OCI-LY1 (cell line): ENCODE measurements at regions not wholly inside any gene's neighbourhood (a gene's known extent, or its start where the extent isn't known, plus 50 kb on each side); places are given as distances from the start of the nearest gene placed in this dataset.

Experiments
- EZH2 ChIP-seq: fragments of 200-600 bp; sonication (generic), shearing (Covaris generic); IDR thresholded peaks from 2 replicates; pipeline ENCODE4 v1.8.0; 2017; ENCODE audit warnings: borderline replicate concordance, mixed run types, mild to moderate bottlenecking, antibody characterized with exemption, low read length, moderate library complexity, mixed read lengths
- TF ChIP-seq, protein P1 (sequence below): fragments of 200-600 bp; sonication (generic), shearing (Covaris generic); IDR thresholded peaks from 2 replicates; pipeline ENCODE4 v1.5.1; 2017; ENCODE audit warnings: mild to moderate bottlenecking, antibody characterized with exemption, low read length, moderate library complexity, mixed read lengths

DNA sequence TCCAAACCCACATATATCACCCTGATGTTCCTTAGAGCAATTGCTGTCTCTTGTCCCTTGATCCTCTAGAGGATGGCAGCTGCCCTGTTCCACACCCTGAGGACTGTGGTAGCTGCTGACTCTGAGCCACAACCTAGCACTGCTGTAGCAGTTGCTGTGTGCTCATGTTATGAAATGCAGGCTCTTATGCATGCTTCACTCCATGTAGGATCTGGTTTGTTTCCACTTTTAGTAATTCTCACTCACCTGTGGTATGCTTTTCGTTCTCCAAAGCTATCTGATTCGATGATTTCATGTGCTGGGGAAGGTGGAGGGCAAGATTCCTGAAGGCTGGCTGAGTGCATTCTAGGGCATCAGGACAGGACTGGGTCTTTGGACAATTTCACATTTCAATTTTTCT, 649.0 kb upstream of the RAB6C start:
- TF ChIP-seq, protein P1, sequence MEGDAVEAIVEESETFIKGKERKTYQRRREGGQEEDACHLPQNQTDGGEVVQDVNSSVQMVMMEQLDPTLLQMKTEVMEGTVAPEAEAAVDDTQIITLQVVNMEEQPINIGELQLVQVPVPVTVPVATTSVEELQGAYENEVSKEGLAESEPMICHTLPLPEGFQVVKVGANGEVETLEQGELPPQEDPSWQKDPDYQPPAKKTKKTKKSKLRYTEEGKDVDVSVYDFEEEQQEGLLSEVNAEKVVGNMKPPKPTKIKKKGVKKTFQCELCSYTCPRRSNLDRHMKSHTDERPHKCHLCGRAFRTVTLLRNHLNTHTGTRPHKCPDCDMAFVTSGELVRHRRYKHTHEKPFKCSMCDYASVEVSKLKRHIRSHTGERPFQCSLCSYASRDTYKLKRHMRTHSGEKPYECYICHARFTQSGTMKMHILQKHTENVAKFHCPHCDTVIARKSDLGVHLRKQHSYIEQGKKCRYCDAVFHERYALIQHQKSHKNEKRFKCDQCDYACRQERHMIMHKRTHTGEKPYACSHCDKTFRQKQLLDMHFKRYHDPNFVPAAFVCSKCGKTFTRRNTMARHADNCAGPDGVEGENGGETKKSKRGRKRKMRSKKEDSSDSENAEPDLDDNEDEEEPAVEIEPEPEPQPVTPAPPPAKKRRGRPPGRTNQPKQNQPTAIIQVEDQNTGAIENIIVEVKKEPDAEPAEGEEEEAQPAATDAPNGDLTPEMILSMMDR = no peak
- TF ChIP-seq EZH2 = no peak
